Medulla oblongata (tissue), 1 donor: ENCODE measurements at regions not wholly inside any gene's neighbourhood (a gene's known extent, or its start where the extent isn't known, plus 50 kb on each side); places are given as distances from the start of the nearest gene placed in this dataset.

Experiments used
- DNase-seq: peaks from one replicate; pipeline ENCODE4 v3.0.0-alpha.2; 2015; ENCODE audit errors: extremely low spot score

GRCh38 chr2:16154501-16155280 lies 214.3 kb downstream of the MYCN start:
- no peak for DNase-seq

- no peak for DNase-seq
Observed at GRCh38 chr2:16154061-16154460, 213.7 kb downstream of the MYCN start.

GRCh38 chr2:16153754-16154035 lies 213.3 kb downstream of the MYCN start:
- DNase-seq, result no peak

GRCh38 chr2:16152928-16153753 lies 212.8 kb downstream of the MYCN start:
- no peak for DNase-seq

GRCh38 chr2:16152071-16152927 lies 211.9 kb downstream of the MYCN start:
- no peak for DNase-seq

GRCh38 chr2:16151651-16152050 lies 211.3 kb downstream of the MYCN start:
- no peak for DNase-seq

- DNase-seq, result no peak
Observed at GRCh38 chr2:16151281-16151570, 210.9 kb downstream of the MYCN start.

- DNase-seq, result no peak
Observed at GRCh38 chr2:16150456-16151280, 210.3 kb downstream of the MYCN start.

GRCh38 chr2:16149349-16150243 lies 209.2 kb downstream of the MYCN start:
- DNase-seq, result no peak

GRCh38 chr2:16148632-16149348 lies 208.4 kb downstream of the MYCN start:
- DNase-seq, result no peak

GRCh38 chr2:16142383-16143361 lies 202.3 kb downstream of the MYCN start:
- no peak for DNase-seq

GRCh38 chr2:16141641-16141921 lies 201.2 kb downstream of the MYCN start:
- no peak for DNase-seq

GRCh38 chr2:16140771-16141640 lies 200.7 kb downstream of the MYCN start:
- no peak for DNase-seq

GRCh38 chr2:16139663-16140615 lies 199.6 kb downstream of the MYCN start:
- DNase-seq, result no peak

GRCh38 chr2:16138811-16139662 lies 198.7 kb downstream of the MYCN start:
- no peak for DNase-seq
